IMR-90 (cell line): ENCODE measurements at regions not wholly inside any gene's neighbourhood (a gene's known extent, or its start where the extent isn't known, plus 50 kb on each side); places are given as distances from the start of the nearest gene placed in this dataset.

ENCODE experiments used
- ATAC-seq: fragments of 200-7000 bp; cut with Tn5 transposase; 2 replicates; pipeline ENCODE4 v1.9.1; 2020; ENCODE audit warnings: low read depth, mild to moderate bottlenecking, moderate library complexity
- BruUV-seq: library from RNA; stranded (reverse); fragments of 400-500 nt; replicated peaks from 2 replicates; lab custom pipeline; 2021; lab: Mats Ljungman, UMichigan
- CTCF ChIA-PET: fragments of 300-600 bp; formaldehyde crosslinking; extraction: SDS; loops from one replicate; lab custom pipeline; 2021; ENCODE audit warnings: antibody characterized with exemption; lab: Yijun Ruan, JAX
- POLR2A ChIA-PET: fragments of 300-600 bp; sonication (Branson Sonifier 250); formaldehyde crosslinking; loops from one replicate; lab custom pipeline; 2022; ENCODE audit warnings: antibody characterized with exemption; ENCODE audit not compliant: unreplicated experiment; lab: Charles Lee
- DNase-seq: peaks from one replicate; pipeline ENCODE4 v3.0.0; 2013
- H2AFZ ChIP-seq: replicated peaks from 2 replicates; pipeline ENCODE3; 2013; ENCODE audit warnings: low read length, mild to moderate bottlenecking; ENCODE audit not compliant: poor library complexity
- H2AK5ac ChIP-seq: 2 replicates; pipeline ENCODE4 v1.6.1; 2013; ENCODE audit warnings: low read depth, low read length, inconsistent platforms
- H2AK9ac ChIP-seq: replicated peaks from 2 replicates; pipeline ENCODE3; 2013; ENCODE audit warnings: mild to moderate bottlenecking, low read depth, low read length, moderate library complexity; ENCODE audit not compliant: poor library complexity
- H2BK120ac ChIP-seq: 2 replicates; pipeline ENCODE4 v1.6.1; 2013; ENCODE audit warnings: low read depth, low read length, inconsistent platforms
- H2BK15ac ChIP-seq: 3 replicates; pipeline ENCODE4 v1.6.1; 2013; ENCODE audit warnings: low read depth, low read length, inconsistent platforms
- H2BK20ac ChIP-seq: 2 replicates; pipeline ENCODE4 v1.6.1; 2013; ENCODE audit warnings: low read depth, mild to moderate bottlenecking, inconsistent platforms, low read length, moderate library complexity
- H2BK5ac ChIP-seq: 2 replicates; pipeline ENCODE4 v1.6.1; 2013; ENCODE audit warnings: mild to moderate bottlenecking, low read depth, low read length, inconsistent platforms; ENCODE audit not compliant: poor library complexity, severe bottlenecking
- H3K14ac ChIP-seq: replicated peaks from 2 replicates; pipeline ENCODE4 v1.6.1; 2013; ENCODE audit warnings: low read depth, low read length, inconsistent platforms
- H3K18ac ChIP-seq: 2 replicates; pipeline ENCODE4 v1.6.1; 2013; ENCODE audit warnings: low read depth, low read length, control low read depth
- H3K23ac ChIP-seq: 2 replicates; pipeline ENCODE4 v1.6.1; 2013; ENCODE audit warnings: low read depth, low read length, inconsistent platforms
- H3K27ac ChIP-seq: 2 replicates; pipeline ENCODE4 v1.5.1; 2013; ENCODE audit warnings: mild to moderate bottlenecking, control low read depth, low read length; ENCODE audit not compliant: insufficient read depth
- H3K27me3 ChIP-seq: 2 replicates; pipeline ENCODE4 v1.6.1; 2013; ENCODE audit warnings: low read length; ENCODE audit not compliant: control insufficient read depth, insufficient read depth
- H3K36me3 ChIP-seq: 2 replicates; pipeline ENCODE4 v1.6.1; 2013; ENCODE audit warnings: low read length, mixed read lengths; ENCODE audit not compliant: control insufficient read depth, insufficient read depth
- H3K4ac ChIP-seq: 2 replicates; pipeline ENCODE4 v1.6.1; 2013; ENCODE audit warnings: low read depth, low read length, inconsistent platforms
- H3K4me1 ChIP-seq: 2 replicates; pipeline ENCODE4 v1.6.1; 2013; ENCODE audit warnings: low read length, mixed read lengths; ENCODE audit not compliant: control insufficient read depth, insufficient read depth
- H3K4me2 ChIP-seq: 2 replicates; pipeline ENCODE4 v1.6.1; 2013; ENCODE audit warnings: low read depth, mild to moderate bottlenecking, control low read depth, low read length, moderate library complexity
- H3K4me3 ChIP-seq: 2 replicates; pipeline ENCODE4 v1.5.1; 2013; ENCODE audit warnings: low read depth, mild to moderate bottlenecking, control low read depth, low read length, moderate library complexity; ENCODE audit not compliant: insufficient read depth
- H3K56ac ChIP-seq: 2 replicates; pipeline ENCODE4 v1.6.1; 2013; ENCODE audit warnings: low read length, inconsistent platforms; ENCODE audit not compliant: insufficient read depth; ENCODE audit errors: extremely low read depth
- H3K79me1 ChIP-seq, 2 experiments: 2 replicates each; pipeline ENCODE4 v1.6.1; 2013; ENCODE audit warnings: low read length in 2 of 2, inconsistent platforms in 1 of 2, low read depth in 1 of 2
- H3K9ac ChIP-seq: 2 replicates; pipeline ENCODE4 v1.6.1; 2013; ENCODE audit warnings: low read depth, low read length, control low read depth
- H3K9me1 ChIP-seq: 2 replicates; pipeline ENCODE4 v1.6.1; 2013; ENCODE audit warnings: low read length, inconsistent platforms; ENCODE audit not compliant: insufficient read depth
- H3K9me3 ChIP-seq: 2 replicates; pipeline ENCODE4 v1.6.1; 2013; ENCODE audit warnings: low read length; ENCODE audit not compliant: control insufficient read depth, insufficient read depth
- H4K20me1 ChIP-seq: 2 replicates; pipeline ENCODE4 v1.6.1; 2013; ENCODE audit warnings: low read length, inconsistent platforms; ENCODE audit not compliant: insufficient read depth
- H4K5ac ChIP-seq: 2 replicates; pipeline ENCODE4 v1.6.1; 2013; ENCODE audit warnings: mild to moderate bottlenecking, low read depth, low read length, control low read depth
- H4K8ac ChIP-seq, 2 experiments: 2 replicates each; pipeline ENCODE4 v1.6.1; 2013; ENCODE audit warnings: low read depth in 2 of 2, low read length in 2 of 2, control low read depth in 1 of 2, inconsistent platforms in 1 of 2
- H4K91ac ChIP-seq: 2 replicates; pipeline ENCODE4 v1.6.1; 2013; ENCODE audit warnings: low read depth, low read length, inconsistent platforms; ENCODE audit not compliant: insufficient read depth
- BHLHE40 ChIP-seq: fragments of 150-350 bp; IDR thresholded peaks from 2 replicates; pipeline ENCODE4 v1.6.1; 2016; ENCODE audit warnings: mild to moderate bottlenecking, low read depth, low read length
- RFX5 ChIP-seq: IDR thresholded peaks from 2 replicates; pipeline ENCODE4 v1.8.0; 2012; ENCODE audit warnings: low read depth, mild to moderate bottlenecking, low read length, moderate library complexity
- WGBS, 2 experiments: methylation state at CpG; one replicate each; pipeline versions ENCODE4 v1.1.5 to v1.1.7; 2013; ENCODE audit warnings: missing lambda C conversion rate in 2 of 2; ENCODE audit not compliant: insufficient read length in 1 of 2; ENCODE audit errors: extremely low coverage in 2 of 2; 5-methylcytosine and 5-hydroxymethylcytosine counted together
- dilution Hi-C: fragments of 300-500 bp; cut with HindIII; formaldehyde crosslinking; loops from one replicate; pipeline ENCODE4 v1.14.3; 2018; ENCODE audit warnings: low sequenced_read_pairs; ENCODE audit not compliant: unreplicated experiment
- in situ Hi-C: fragments of 300-500 bp; cut with MboI; formaldehyde crosslinking; loops from 3 replicates; pipeline ENCODE4 v1.14.3; 2019; ENCODE audit warnings: low sequenced_read_pairs, inconsistent platforms, mixed read lengths
- intact Hi-C: fragments of 100-400 bp; cut with micrococcal nuclease; formaldehyde crosslinking; loops from 2 replicates; pipeline ENCODE4 v1.10.0; 2022

DNA sequence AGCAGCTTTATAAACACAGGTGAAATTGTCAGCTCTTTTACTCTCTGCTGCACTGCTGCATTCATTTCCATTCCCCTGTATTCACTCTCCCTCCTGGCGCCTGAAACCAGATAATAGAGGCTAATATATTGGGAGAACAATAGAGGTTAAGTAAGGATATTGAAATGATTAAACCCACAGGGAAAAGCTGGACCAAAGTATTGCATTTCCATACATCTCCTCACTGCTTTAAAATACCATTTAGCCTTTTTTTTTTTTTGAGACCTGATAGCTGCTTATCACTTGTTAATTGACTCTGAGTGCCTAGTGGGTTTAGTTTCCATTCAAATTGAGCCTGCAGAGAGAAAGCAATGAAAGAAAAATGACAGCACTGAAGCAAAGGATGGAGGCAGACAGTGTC is 540.5 kb upstream of the IMPG1 start:
- Histone ChIP-seq H3K9me1 (no peaks in the 10 kb centered on the region), H4K5ac (no peak overlapping the region), H2AFZ (no peak overlapping the region), H2AK9ac (no peak overlapping the region), H3K9ac (no peak overlapping the region), H3K9me3 (peaks cover 9% of the 10 kb centered on the region), H4K20me1 (no peaks in the 10 kb centered on the region), H3K56ac (no peak overlapping the region), H4K91ac (no peak overlapping the region), H3K27me3 (no peaks in the 10 kb centered on the region), H3K14ac (no peak overlapping the region), H3K27ac (no peak overlapping the region), H3K23ac (no peak overlapping the region), H2AK5ac (no peak overlapping the region), H4K8ac (no peak overlapping the region), H2BK15ac (no peak overlapping the region), H2BK5ac (no peak overlapping the region), H2BK20ac (no peak overlapping the region), H3K36me3 (no peaks in the 10 kb centered on the region), H3K4me2 (no peak overlapping the region), H3K79me1 (no peaks in the 10 kb centered on the region), H3K18ac (no peak overlapping the region), H3K4ac (no peak overlapping the region), H2BK120ac (no peak overlapping the region), H3K4me3 (no peak overlapping the region), H3K4me1 (no peaks in the 10 kb centered on the region)
- no TSS peak for BruUV-seq
- ChIA-PET CTCF (no interaction called here), POLR2A (interaction anchor here (0.6 kb wide), 1 partner anchor 8 kb away, joined by 6 read pairs; no protein-coding TSS in a partner anchor)
- intact Hi-C loops (no loop called here), dilution Hi-C loops (no loop called here), in situ Hi-C loops (no loop called here)
- TF ChIP-seq BHLHE40: no peak
- TF ChIP-seq RFX5: no peak
- DNase-seq: no peak
- no CpG with 5 or more reads among the region's 1 CpG for WGBS, 2 experiments
- no peak for ATAC-seq
